ENCODE measurements at regions not wholly inside any gene's neighbourhood (a gene's known extent, or its start where the extent isn't known, plus 50 kb on each side); places are given as distances from the start of the nearest gene placed in this dataset.
"Not testable (repeated sequence)": the region's sequence is repeated elsewhere in the genome, so short reads cannot be mapped to it uniquely, and the experiment has no call there.

- no peak for DNase-seq
Observed at GRCh38 chr1:117708323-117709248, 102.7 kb downstream of the TENT5C start.

- DNase-seq: no peak
Observed at GRCh38 chr1:117709249-117709691, 103.4 kb downstream of the TENT5C start.

DNA sequence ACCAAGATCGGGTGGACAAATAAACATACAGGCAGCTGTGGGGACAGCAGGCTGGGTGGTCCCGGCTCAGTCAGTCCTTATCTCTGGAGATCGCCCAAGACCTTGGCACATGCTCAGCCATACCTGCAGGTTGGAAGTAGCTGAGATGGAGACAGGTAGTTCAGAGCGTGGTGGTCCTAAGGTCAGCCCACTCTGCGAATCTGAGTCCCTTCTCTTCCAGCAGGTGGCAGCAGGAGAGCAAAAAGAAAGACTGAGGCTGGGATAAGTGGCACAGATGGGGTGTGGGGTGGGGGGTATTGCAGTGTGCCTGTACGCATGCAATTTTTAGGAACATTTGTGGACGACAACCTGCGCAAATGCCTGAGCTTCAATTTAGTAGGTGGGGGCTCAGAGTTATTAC lies 104.9 kb downstream of the TENT5C start:
- peak; percentile 54 for DNase-seq

GRCh38 chr1:117712621-117713020 lies 106.8 kb downstream of the TENT5C start:
- no peak for DNase-seq

- no peak for DNase-seq
Observed at GRCh38 chr1:117714546-117714945, 108.7 kb downstream of the TENT5C start.

GRCh38 chr1:117716030-117716429 lies 110.2 kb downstream of the TENT5C start:
- DNase-seq: not testable (repeated sequence)

DNA sequence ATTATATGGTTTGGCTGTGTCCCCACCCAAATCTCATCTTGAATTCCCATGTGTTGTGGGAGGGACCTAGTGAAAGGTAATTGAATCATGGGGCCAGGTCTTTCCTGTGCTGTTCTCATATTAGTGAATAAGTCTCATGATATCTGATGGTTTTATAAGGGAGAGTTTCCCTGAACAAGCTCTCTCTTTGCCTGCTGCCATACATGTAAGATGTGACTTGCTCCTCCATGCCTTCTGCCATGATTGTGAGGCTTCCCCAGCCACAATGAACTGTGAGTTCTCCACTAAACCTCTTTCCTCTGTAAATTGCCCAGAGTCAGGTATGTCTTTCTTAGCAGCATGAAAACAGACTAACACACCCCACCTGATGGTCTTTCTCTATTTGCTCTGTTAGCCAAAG lies 112.1 kb downstream of the TENT5C start:
- not testable (repeated sequence) for DNase-seq

- DNase-seq: not testable (repeated sequence)
Observed at GRCh38 chr1:117718596-117718995, 112.7 kb downstream of the TENT5C start.

DNA sequence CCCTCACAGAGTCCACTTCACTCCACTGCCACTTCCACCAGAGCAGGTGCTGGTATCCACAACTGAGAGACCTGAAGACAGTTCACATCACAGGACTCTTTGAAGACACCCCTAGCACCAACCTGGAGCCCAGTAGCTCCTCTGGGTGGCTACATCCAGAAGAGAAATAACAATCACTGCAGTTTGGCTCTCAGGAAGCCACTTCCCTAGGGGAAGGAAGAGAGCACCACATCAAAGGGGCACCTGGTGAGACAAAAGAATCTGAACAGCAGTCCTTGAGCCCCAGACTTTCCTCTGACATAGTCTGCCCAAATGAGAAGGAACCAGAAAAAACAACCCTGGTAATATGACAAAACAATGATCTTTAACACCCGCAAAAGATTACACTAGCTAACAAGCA lies 113.2 kb downstream of the TENT5C start:
- no peak for DNase-seq

GRCh38 chr1:117732065-117732797 lies 126.4 kb downstream of the TENT5C start:
- peak; percentile 91 for DNase-seq

- DNase-seq: no peak
Observed at GRCh38 chr1:117732956-117733355, 127.1 kb downstream of the TENT5C start.

GRCh38 chr1:117734403-117734802 lies 128.6 kb downstream of the TENT5C start:
- DNase-seq: no peak

GRCh38 chr1:117735045-117735992 lies 129.5 kb downstream of the TENT5C start:
- DNase-seq: peak; percentile 93

DNA sequence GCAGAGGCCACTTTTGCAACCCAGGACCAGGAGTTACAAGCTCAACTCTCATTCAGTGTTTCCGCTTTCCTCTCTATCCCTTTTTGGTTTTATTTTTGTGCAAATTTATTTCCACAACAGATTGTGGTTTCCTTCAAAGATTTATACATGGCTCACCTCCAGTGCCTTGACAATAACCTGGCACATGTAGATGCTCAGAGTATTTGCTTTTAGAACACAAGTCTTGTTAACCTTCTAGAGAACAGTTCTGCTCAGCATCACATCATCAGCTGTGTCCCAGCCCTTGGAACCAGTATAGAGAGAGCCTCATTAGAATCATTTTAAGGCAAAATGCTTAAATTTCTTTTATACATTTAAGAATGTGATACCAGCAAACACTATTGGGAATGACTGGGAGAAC lies 133.7 kb downstream of the TENT5C start:
- no peak for DNase-seq

- no peak for DNase-seq
Observed at GRCh38 chr1:117740496-117740895, 134.6 kb downstream of the TENT5C start.

DNA sequence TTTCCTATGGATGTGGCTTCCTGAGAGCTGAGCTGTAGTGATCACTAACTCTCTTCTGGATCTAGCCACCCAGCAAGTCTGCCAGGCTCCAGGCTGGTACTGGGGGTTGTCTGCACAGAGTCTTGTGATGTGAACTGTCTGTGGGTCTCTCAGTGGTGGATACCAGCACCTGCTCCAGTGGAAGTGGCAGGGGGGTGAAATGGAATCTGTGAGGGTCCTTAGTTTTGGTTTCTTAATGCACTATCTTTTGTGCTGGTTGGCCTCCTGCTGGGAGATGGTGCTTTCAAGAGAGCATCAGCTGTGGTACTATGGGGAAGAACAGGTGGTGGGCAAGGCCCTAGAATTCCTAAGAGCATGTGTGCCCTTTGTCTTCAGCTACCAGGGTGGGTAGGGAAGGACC lies 140.7 kb downstream of the TENT5C start:
- not testable (repeated sequence) for DNase-seq

- no peak for DNase-seq
Observed at GRCh38 chr1:117747605-117748004, 141.8 kb downstream of the TENT5C start.

- DNase-seq: no peak
Observed at GRCh38 chr1:117751321-117751720, 145.5 kb downstream of the TENT5C start.

DNA sequence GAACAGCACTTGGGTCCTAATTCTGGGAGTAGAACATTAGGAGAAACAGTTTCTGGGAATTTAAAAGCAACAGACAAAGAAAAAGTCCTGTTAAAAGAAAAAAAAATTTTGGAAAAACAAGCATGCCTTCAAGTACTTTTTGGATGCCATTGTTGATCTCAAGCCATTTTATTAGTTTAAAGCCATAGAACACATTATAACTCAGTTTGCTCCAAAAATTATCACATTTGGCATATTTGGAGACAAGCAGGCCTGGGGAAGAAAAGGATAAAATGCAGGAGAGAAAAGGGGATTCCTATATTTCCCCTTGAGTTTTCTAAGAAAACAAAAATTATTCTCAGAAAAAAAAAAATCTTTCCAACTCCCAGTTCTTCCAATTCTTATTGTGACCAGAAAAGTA lies 146.8 kb downstream of the TENT5C start:
- DNase-seq: no peak

GRCh38 chr1:117753232-117753631 lies 147.4 kb downstream of the TENT5C start:
- DNase-seq: no peak

- no peak for DNase-seq
Observed at GRCh38 chr1:117753652-117754051, 147.8 kb downstream of the TENT5C start.

GRCh38 chr1:117754061-117754969 lies 148.5 kb downstream of the TENT5C start:
- DNase-seq: peak; percentile 84
